Psoas muscle (tissue), 7 donors: ENCODE measurements at regions not wholly inside any gene's neighbourhood (a gene's known extent, or its start where the extent isn't known, plus 50 kb on each side); places are given as distances from the start of the nearest gene placed in this dataset.

Experiments
- ATAC-seq, 4 donors: fragments of 200-7000 bp; cut with Tn5 transposase; one replicate each; pipeline ENCODE4 v1.9.1; 2020; ENCODE audit warnings: moderate library complexity in 3 of 4, mild to moderate bottlenecking in 2 of 4
- DNase-seq, 2 donors: peaks; one replicate each; pipeline ENCODE4 v3.0.0-alpha.2; 2020
- H3K27ac ChIP-seq: fragments of 200-600 bp; one replicate; pipeline ENCODE4 v1.8.0; 2022
- H3K27me3 ChIP-seq, 3 donors: fragments of 200-600 bp in 1 of 3; one replicate each; pipeline versions ENCODE4 v1.6.1 to v1.8.0; 2013 to 2022; ENCODE audit warnings: low read length in 2 of 3, mild to moderate bottlenecking in 2 of 3, moderate library complexity in 1 of 3; ENCODE audit not compliant: insufficient read depth in 3 of 3
- H3K36me3 ChIP-seq, 2 donors: fragments of 200-600 bp in 1 of 2; one replicate each; pipeline versions ENCODE4 v1.6.1 to v1.8.0; 2013 to 2022; ENCODE audit warnings: low read depth in 1 of 2, mild to moderate bottlenecking in 1 of 2, moderate library complexity in 1 of 2; ENCODE audit not compliant: insufficient read depth in 1 of 2
- H3K4me1 ChIP-seq: fragments of 200-600 bp; one replicate; pipeline ENCODE4 v1.8.0; 2022
- H3K4me3 ChIP-seq: fragments of 200-600 bp; one replicate; pipeline ENCODE4 v1.8.0; 2022; ENCODE audit warnings: mild to moderate bottlenecking
- H3K9me3 ChIP-seq: fragments of 200-600 bp; one replicate; pipeline ENCODE4 v1.8.0; 2022
- CTCF ChIP-seq: fragments of 200-600 bp; IDR thresholded peaks from one replicate; pipeline ENCODE4 v1.8.0; 2022; ENCODE audit warnings: antibody characterized with exemption
- WGBS, 3 donors: extraction: QIAGEN DNeasy Blood & Tissue Kit; methylation state at CpG; one replicate each; pipeline versions ENCODE4 v1.1.6 to v1.1.7; 2013; 5-methylcytosine and 5-hydroxymethylcytosine counted together
- intact Hi-C, 2 donors: fragments of 100-400 bp; cut with DNase I; formaldehyde crosslinking; loops; one replicate each; pipeline versions ENCODE4 v1.11.0 to v1.14.2; 2022
- donor health status: healthy with polysubstance abuse.
- donor health status: DM: no; HTN: no; CAD: no; lungs with moderate emphysema.
- donor health status: Bipolar disorder and iron deficiency.
- donor health status: healthy.
- donor health status: DM: yes; HTN: yes; CAD: no.
- donor health status: DM: no; HTN: no; CAD: no.
- donor health status: DM: yes; HTN: yes; CAD: no.

GRCh38 chr10:109726473-109726872 is 196.8 kb downstream of the XPNPEP1 start:
- intact Hi-C loops: no loop called here
- Histone ChIP-seq H3K27me3 (no peaks in the 10 kb centered on the region), H3K4me3 (no peak overlapping the region), H3K4me1 (no peaks in the 10 kb centered on the region), H3K36me3 (no peaks in the 10 kb centered on the region), H3K27ac (no peak overlapping the region), H3K9me3 (no peaks in the 10 kb centered on the region)
- TF ChIP-seq CTCF: no peak
- no peak for DNase-seq
- no peak for ATAC-seq
- WGBS, 3 donors: 24 to 28% (median 24%) methylated on average over 2 of the region's 2 CpGs

GRCh38 chr10:109723305-109723704 is 200.0 kb downstream of the XPNPEP1 start:
- no peak for ATAC-seq
- no peak overlapping the region for H3K27ac ChIP-seq
- H3K4me3 ChIP-seq: no peak overlapping the region
- H3K9me3 ChIP-seq: no peaks in the 10 kb centered on the region
- no peak for DNase-seq
- TF ChIP-seq CTCF: no peak
- intact Hi-C loops: no loop called here
- no peaks in the 10 kb centered on the region for H3K36me3 ChIP-seq
- WGBS, 3 donors: 30 to 50% (median 48%) methylated on average over 3 of the region's 3 CpGs
- H3K4me1 ChIP-seq: no peaks in the 10 kb centered on the region
- no peaks in the 10 kb centered on the region for H3K27me3 ChIP-seq

GRCh38 chr10:109721453-109722064 is 201.8 kb downstream of the XPNPEP1 start:
- Histone ChIP-seq H3K27me3 (no peaks in the 10 kb centered on the region), H3K27ac (no peak overlapping the region), H3K36me3 (no peaks in the 10 kb centered on the region), H3K4me1 (no peaks in the 10 kb centered on the region), H3K9me3 (no peaks in the 10 kb centered on the region), H3K4me3 (no peak overlapping the region)
- TF ChIP-seq CTCF: no peak
- DNase-seq (no peak), ATAC-seq (no peak)
- WGBS, 3 donors: 74 to 94% (median 91%) methylated on average over 3 of the region's 3 CpGs
- intact Hi-C loops: no loop called here

- ATAC-seq (no peak), DNase-seq (no peak)
- Histone ChIP-seq H3K27me3 (no peaks in the 10 kb centered on the region), H3K4me1 (no peaks in the 10 kb centered on the region), H3K27ac (no peak overlapping the region), H3K9me3 (no peaks in the 10 kb centered on the region), H3K4me3 (no peak overlapping the region), H3K36me3 (no peaks in the 10 kb centered on the region)
- intact Hi-C loops: no loop called here
- no peak for TF ChIP-seq CTCF
- 41 to 47% (median 44%) methylated on average over 1 of the region's 1 CpG for WGBS, 3 donors
Measured at GRCh38 chr10:109706026-109706560, 217.2 kb downstream of the XPNPEP1 start.
